Heart right ventricle (tissue), 16 donors: ENCODE measurements at regions not wholly inside any gene's neighbourhood (a gene's known extent, or its start where the extent isn't known, plus 50 kb on each side); places are given as distances from the start of the nearest gene placed in this dataset.

Source experiments
- ATAC-seq, 8 donors: fragments of 200-7000 bp; cut with Tn5 transposase; one replicate each; pipeline ENCODE4 v1.9.1; 2020; ENCODE audit warnings: mild to moderate bottlenecking in 8 of 8, moderate library complexity in 8 of 8, moderate number of reproducible peaks in 1 of 8
- DNase-seq, 2 donors: peaks; one replicate each; pipeline ENCODE4 v3.0.0-alpha.2; 2020
- H3K27ac ChIP-seq, 10 donors: fragments of 200-600 bp; sonication (generic) in 2 of 10; one replicate each; pipeline versions ENCODE4 v1.5.0 to v1.8.0; 2020 to 2022; ENCODE audit warnings: mild to moderate bottlenecking in 3 of 10
- H3K27me3 ChIP-seq, 7 donors: fragments of 200-600 bp; one replicate each; pipeline ENCODE4 v1.8.0; 2021 to 2022; ENCODE audit warnings: mild to moderate bottlenecking in 2 of 7
- H3K36me3 ChIP-seq, 9 donors: fragments of 200-600 bp; sonication (generic) in 1 of 9; one replicate each; pipeline versions ENCODE4 v1.5.0 to v1.8.0; 2020 to 2022; ENCODE audit warnings: mild to moderate bottlenecking in 2 of 9
- H3K4me1 ChIP-seq, 9 donors: fragments of 200-600 bp; sonication (generic) in 1 of 9; one replicate each; pipeline versions ENCODE4 v1.5.0 to v1.8.0; 2020 to 2022; ENCODE audit warnings: mild to moderate bottlenecking in 4 of 9
- H3K4me3 ChIP-seq, 10 donors: fragments of 200-600 bp; sonication (generic) in 2 of 10; one replicate each; pipeline versions ENCODE4 v1.5.0 to v1.8.0; 2020 to 2022; ENCODE audit warnings: mild to moderate bottlenecking in 7 of 10, moderate library complexity in 2 of 10
- H3K9me3 ChIP-seq, 11 donors: fragments of 200-600 bp in 10 of 11; sonication (generic) in 2 of 11; one replicate each; pipeline versions ENCODE4 v1.5.0 to v1.8.0; 2013 to 2022; ENCODE audit warnings: mild to moderate bottlenecking in 2 of 11, control low read depth in 1 of 11, moderate library complexity in 1 of 11
- WGBS, 2 donors: extraction: QIAGEN DNeasy Blood & Tissue Kit; methylation state at CpG; one replicate each; pipeline ENCODE4 v1.1.7; 2013; ENCODE audit warnings: inconsistent platforms in 1 of 2; 5-methylcytosine and 5-hydroxymethylcytosine counted together
- intact Hi-C, 10 donors: fragments of 100-400 bp; cut with DNase I; formaldehyde crosslinking; loops; one replicate each; pipeline versions ENCODE4 v1.11.1 to v1.14.2; 2022
- TF ChIP-seq, protein P1 (sequence below), 9 donors: fragments of 200-600 bp; sonication (generic) in 2 of 9; IDR thresholded peaks; one replicate each; pipeline versions ENCODE4 v1.5.0 to v1.8.0; 2021 to 2022; ENCODE audit warnings: antibody characterized with exemption in 9 of 9, mild to moderate bottlenecking in 5 of 9, moderate library complexity in 1 of 9
- donor health status: Arrhythmogenic right ventricular cardiomyopathy.
- donor health status: ischemic (EF 13 %, LVEDD 7.1; RV severe dilation, severe dysfunction).
- donor health status: healthy with polysubstance abuse.
- donor health status: DM: no; HTN: yes; CAD: no.
- donor health status: DM: no; HTN: no; CAD: no.
- donor health status: ischemic (EF 25% LVEDD 6.9; RV normal size, moderate dysfunction).
- donor health status: ischemic (EF 25% LVEDD 5.7; RV mildly dilated, moderate dysfunction).
- donor health status: healthy.
- donor health status: DM: yes; HTN: yes; CAD: no.
- donor health status: Ischemic cardiomyopathy.
- donor health status: ischemic (EF 35%, LVEDD 5.7; RV mildly dilated, moderate dysfunction).
- donor health status: nonischemic (EF 11% LVEDD 7.7; RV severe dilation, severe dysfunction).
- donor health status: DM: yes; HTN: yes; CAD: no.
- donor health status: PGD.
- donor health status: ischemic (EF 29% LVEDD 5.4; RV normal size, mild dysfunction).
- donor health status: nonischemic (EF 23%, LVEDD 6.1; RV moderate dilation, normal function).

DNA sequence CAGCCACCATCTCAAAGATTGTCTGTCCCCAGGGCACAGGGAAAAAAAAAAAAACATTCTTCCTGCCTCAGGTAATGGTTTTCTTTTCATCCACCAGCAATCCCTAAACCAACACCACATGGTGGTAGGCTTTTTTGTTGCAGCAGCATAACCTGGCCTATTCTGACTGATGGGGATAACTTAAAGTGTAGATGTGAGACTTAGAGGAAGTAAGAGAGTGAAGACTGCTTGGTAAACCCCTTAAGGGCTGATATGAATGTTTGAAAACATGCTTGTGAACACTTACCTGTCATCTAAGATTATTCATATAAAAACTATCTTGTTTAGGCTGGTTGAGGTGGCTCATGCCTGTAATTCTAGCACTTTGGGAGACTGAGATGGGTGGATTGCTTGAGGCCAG is 130.2 kb upstream of the RAP1B start:
- intact Hi-C loops, result no loop called here
- no peaks in the 10 kb centered on the region for H3K27me3 ChIP-seq
- TF ChIP-seq, protein P1, sequence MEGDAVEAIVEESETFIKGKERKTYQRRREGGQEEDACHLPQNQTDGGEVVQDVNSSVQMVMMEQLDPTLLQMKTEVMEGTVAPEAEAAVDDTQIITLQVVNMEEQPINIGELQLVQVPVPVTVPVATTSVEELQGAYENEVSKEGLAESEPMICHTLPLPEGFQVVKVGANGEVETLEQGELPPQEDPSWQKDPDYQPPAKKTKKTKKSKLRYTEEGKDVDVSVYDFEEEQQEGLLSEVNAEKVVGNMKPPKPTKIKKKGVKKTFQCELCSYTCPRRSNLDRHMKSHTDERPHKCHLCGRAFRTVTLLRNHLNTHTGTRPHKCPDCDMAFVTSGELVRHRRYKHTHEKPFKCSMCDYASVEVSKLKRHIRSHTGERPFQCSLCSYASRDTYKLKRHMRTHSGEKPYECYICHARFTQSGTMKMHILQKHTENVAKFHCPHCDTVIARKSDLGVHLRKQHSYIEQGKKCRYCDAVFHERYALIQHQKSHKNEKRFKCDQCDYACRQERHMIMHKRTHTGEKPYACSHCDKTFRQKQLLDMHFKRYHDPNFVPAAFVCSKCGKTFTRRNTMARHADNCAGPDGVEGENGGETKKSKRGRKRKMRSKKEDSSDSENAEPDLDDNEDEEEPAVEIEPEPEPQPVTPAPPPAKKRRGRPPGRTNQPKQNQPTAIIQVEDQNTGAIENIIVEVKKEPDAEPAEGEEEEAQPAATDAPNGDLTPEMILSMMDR (IDR thresholded peaks at IDR 0.05), result no peak
- H3K4me1 ChIP-seq, result peaks cover 0 to 33% (median 0%) of the 10 kb centered on the region in 9 donors
- no peaks in the 10 kb centered on the region for H3K36me3 ChIP-seq
- DNase-seq (no peak), ATAC-seq (no peak)
- peak overlapping the region in 1 of 10 donors; percentile 65 for H3K27ac ChIP-seq
- peaks cover 0 to 3% (median 0%) of the 10 kb centered on the region in 11 donors for H3K9me3 ChIP-seq
- H3K4me3 ChIP-seq, result no peak overlapping the region

- peaks cover 0 to 3% (median 0%) of the 10 kb centered on the region in 11 donors for H3K9me3 ChIP-seq
- WGBS, 2 donors, result 53 to 60% methylated on average over 7 of the region's 7 CpGs
- ATAC-seq (no peak), DNase-seq (no peak)
- peaks cover 0 to 33% (median 0%) of the 10 kb centered on the region in 9 donors for H3K4me1 ChIP-seq
- no peaks in the 10 kb centered on the region for H3K27me3 ChIP-seq
- intact Hi-C loops, result no loop called here
- H3K27ac ChIP-seq, result peak overlapping the region in 7 of 10 donors; percentile 1 to 65 (median 15)
- no peak overlapping the region for H3K4me3 ChIP-seq
- TF ChIP-seq, protein P1 (IDR thresholded peaks at IDR 0.05), result no peak
- no peaks in the 10 kb centered on the region for H3K36me3 ChIP-seq
These were observed 129.3 kb upstream of the RAP1B start for GRCh38 chr12:68481181-68481941.

DNA sequence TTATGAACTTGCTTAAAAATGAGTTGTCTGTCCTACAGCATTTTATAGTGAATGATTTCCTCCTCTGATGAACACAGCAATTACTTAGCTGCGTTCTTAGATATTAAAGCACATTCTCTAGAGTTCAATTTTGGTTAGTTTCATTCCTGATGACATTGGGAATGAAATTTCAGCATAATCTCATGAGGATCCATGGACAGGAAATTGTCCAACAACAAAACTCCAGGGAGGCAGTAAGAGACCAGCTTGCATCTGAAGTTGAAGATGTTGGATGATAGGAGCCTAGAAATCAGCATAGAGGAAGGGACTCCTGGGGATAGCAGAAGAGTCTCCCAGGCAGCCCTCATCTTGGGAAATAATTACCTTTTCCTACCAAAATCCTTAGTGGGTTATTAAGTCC is 128.7 kb upstream of the RAP1B start:
- peaks cover 0 to 3% (median 0%) of the 10 kb centered on the region in 11 donors for H3K9me3 ChIP-seq
- whole genome bisulfite sequencing, 2 donors, result 68 to 78% methylated on average over 1 of the region's 1 CpG
- peak overlapping the region in 5 of 10 donors; percentile 8 to 65 (median 46) for H3K27ac ChIP-seq
- no peak overlapping the region for H3K4me3 ChIP-seq
- peaks cover 0 to 33% (median 0%) of the 10 kb centered on the region in 9 donors for H3K4me1 ChIP-seq
- TF ChIP-seq, protein P1 (IDR thresholded peaks at IDR 0.05), result no peak
- ATAC-seq (peak in 3 of 8 donors; percentile 16 to 68 (median 31)), DNase-seq (no peak)
- no peaks in the 10 kb centered on the region for H3K36me3 ChIP-seq
- intact Hi-C loops, result no loop called here
- H3K27me3 ChIP-seq, result no peaks in the 10 kb centered on the region

DNA sequence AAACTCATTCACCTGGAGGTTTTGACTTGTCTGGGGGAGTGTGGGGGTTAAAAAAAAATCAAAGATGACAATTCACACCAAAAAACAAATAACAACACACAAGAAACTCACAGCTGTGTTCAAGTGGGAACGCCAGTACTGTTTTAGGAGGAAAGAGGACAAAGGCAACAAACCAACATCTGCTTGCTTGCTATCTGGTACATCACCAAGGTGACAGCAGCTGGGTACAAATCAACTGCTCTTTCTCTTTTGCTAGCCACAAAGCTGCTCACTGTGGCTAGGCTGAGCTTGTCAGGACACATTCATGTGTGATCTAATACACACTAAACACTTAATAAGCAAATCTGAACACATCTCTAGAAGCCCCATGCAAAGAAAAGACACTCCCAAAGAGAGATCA is 128.0 kb upstream of the RAP1B start:
- peaks cover 0 to 3% (median 0%) of the 10 kb centered on the region in 11 donors for H3K9me3 ChIP-seq
- H3K36me3 ChIP-seq, result no peaks in the 10 kb centered on the region
- H3K27me3 ChIP-seq, result no peaks in the 10 kb centered on the region
- TF ChIP-seq, protein P1 (IDR thresholded peaks at IDR 0.05), result no peak
- peak in 2 of 8 donors; percentile 18 to 19 for ATAC-seq
- no peak overlapping the region for H3K4me3 ChIP-seq
- intact Hi-C loops, result no loop called here
- H3K27ac ChIP-seq, result peak overlapping the region in 4 of 10 donors; percentile 43 to 65 (median 52)
- peaks cover 0 to 33% (median 0%) of the 10 kb centered on the region in 9 donors for H3K4me1 ChIP-seq
- no peak for DNase-seq
- 74 to 76% methylated on average over 1 of the region's 1 CpG for WGBS, 2 donors
